ENCODE measurements at regions not wholly inside any gene's neighbourhood (a gene's known extent, or its start where the extent isn't known, plus 50 kb on each side); places are given as distances from the start of the nearest gene placed in this dataset.

DNA sequence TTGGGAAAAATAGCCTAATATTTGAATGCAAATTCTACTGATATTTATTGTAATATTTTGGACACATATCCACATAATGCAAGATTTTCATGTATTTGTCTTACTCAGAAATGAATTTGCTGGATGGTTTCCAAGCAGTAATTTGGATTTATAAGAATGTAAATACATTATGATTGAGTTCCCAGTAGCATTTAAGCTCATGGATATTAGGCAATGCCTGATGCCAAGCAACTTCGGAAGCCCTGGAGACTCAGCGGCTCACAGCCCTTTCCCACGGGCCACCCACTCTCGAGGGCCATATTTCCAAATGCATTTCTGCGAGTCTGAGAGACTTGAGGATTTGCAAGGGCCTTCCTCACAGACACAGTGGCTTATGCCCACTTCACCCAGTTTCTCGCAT, 62.1 kb upstream of the MYOCD start:
- TF ChIP-seq, protein P1, sequence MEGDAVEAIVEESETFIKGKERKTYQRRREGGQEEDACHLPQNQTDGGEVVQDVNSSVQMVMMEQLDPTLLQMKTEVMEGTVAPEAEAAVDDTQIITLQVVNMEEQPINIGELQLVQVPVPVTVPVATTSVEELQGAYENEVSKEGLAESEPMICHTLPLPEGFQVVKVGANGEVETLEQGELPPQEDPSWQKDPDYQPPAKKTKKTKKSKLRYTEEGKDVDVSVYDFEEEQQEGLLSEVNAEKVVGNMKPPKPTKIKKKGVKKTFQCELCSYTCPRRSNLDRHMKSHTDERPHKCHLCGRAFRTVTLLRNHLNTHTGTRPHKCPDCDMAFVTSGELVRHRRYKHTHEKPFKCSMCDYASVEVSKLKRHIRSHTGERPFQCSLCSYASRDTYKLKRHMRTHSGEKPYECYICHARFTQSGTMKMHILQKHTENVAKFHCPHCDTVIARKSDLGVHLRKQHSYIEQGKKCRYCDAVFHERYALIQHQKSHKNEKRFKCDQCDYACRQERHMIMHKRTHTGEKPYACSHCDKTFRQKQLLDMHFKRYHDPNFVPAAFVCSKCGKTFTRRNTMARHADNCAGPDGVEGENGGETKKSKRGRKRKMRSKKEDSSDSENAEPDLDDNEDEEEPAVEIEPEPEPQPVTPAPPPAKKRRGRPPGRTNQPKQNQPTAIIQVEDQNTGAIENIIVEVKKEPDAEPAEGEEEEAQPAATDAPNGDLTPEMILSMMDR (optimal IDR thresholded peaks at IDR 0.05 in 1 of 3, IDR thresholded peaks at IDR 0.05 in 1 of 3, conservative IDR thresholded peaks at IDR 0.05 in 1 of 3; ENCODE audit: extremely low read depth in 1 of 3, insufficient read depth in 2 of 3, low read length in 3 of 3): no peak
- TF ChIP-seq EZH2 (IDR thresholded peaks at IDR 0.05; ENCODE audit: low read length): no peak
